K562 (cell line): ENCODE measurements at regions not wholly inside any gene's neighbourhood (a gene's known extent, or its start where the extent isn't known, plus 50 kb on each side); places are given as distances from the start of the nearest gene placed in this dataset.

Experiments used
- ERF ChIP-seq: fragments of 450-650 bp; formaldehyde crosslinking; IDR thresholded peaks from 2 replicates; pipeline ENCODE4 v1.4.0; 2020; ENCODE audit warnings: mild to moderate bottlenecking, mixed read lengths
- HBP1 ChIP-seq: fragments of 450-650 bp; formaldehyde crosslinking; IDR thresholded peaks from 2 replicates; pipeline ENCODE4 v1.4.0; 2022; ENCODE audit warnings: missing genetic modification characterization
- KLF1 ChIP-seq: fragments of 450-650 bp; IDR thresholded peaks from 2 replicates; pipeline ENCODE4 v1.6.1; 2016; ENCODE audit warnings: missing genetic modification characterization, missing compliant biosample characterization
- LARP7 ChIP-seq: fragments of 450-650 bp; IDR thresholded peaks from 2 replicates; pipeline ENCODE4 v1.6.1; 2016
- PPARD ChIP-seq: fragments of 250-450 bp; sonication (Bioruptor Pico); IDR thresholded peaks from 2 replicates; pipeline ENCODE4 v1.8.0; 2022; ENCODE audit warnings: inconsistent platforms, mild to moderate bottlenecking, moderate library complexity
- TRIM25 ChIP-seq: fragments of 450-650 bp; IDR thresholded peaks from 2 replicates; pipeline ENCODE4 v1.7.0; 2016; ENCODE audit warnings: borderline replicate concordance
- TSHZ1 ChIP-seq: fragments of 250-450 bp; sonication (Bioruptor Pico); IDR thresholded peaks from 2 replicates; pipeline ENCODE4 v1.4.0; 2020; ENCODE audit warnings: mild to moderate bottlenecking, moderate library complexity
- ZNF354B ChIP-seq: fragments of 250-450 bp; sonication (Bioruptor Pico); IDR thresholded peaks from 2 replicates; pipeline ENCODE4 v1.4.0; 2020
- ZNF445 ChIP-seq: fragments of 250-450 bp; sonication (Bioruptor Pico); IDR thresholded peaks from 2 replicates; pipeline ENCODE4 v1.4.0; 2020; ENCODE audit warnings: low read depth, mild to moderate bottlenecking, moderate library complexity
- TF ChIP-seq, protein P1 (sequence below), 2 experiments: fragments of 450-650 bp; IDR thresholded peaks; 2 replicates each; pipeline ENCODE4 v1.6.1; 2016; ENCODE audit warnings: mild to moderate bottlenecking in 2 of 2, borderline replicate concordance in 1 of 2, low read depth in 1 of 2, moderate library complexity in 1 of 2

DNA sequence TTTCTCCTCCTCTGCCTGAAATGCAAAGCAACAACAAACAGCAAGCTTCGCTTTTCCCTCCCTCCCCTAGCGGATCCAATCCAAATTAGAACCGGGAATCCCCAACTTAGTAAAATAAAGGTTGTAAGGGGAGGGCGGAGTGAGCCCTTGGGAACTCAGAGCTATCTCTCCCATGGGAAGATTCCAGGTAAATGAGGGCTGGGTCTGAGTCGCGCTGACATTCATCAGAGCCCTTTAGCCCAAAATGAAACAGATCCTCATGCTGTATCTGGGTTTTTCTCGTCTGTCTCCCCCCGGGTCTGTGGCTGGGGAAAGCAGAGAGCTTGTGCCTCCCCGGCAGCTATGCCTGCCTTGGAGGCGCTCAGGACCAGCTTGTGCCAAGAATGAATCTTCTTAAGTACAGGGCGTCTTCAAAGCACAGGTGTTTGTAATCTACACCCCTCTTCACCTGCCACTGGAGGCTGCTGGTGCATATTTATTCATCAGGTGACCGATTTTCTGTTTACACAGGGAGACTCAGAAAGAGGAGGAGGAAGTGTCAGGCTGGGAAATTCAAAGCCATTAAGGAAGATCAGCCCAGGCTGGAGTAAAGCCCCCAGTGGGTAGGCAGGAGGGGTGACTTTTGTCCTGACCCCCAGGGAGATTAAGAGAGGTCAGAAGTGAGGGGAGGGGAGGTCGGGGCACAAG, 55.0 kb upstream of the GSE1 start (continued):
- TF ChIP-seq, protein P1, sequence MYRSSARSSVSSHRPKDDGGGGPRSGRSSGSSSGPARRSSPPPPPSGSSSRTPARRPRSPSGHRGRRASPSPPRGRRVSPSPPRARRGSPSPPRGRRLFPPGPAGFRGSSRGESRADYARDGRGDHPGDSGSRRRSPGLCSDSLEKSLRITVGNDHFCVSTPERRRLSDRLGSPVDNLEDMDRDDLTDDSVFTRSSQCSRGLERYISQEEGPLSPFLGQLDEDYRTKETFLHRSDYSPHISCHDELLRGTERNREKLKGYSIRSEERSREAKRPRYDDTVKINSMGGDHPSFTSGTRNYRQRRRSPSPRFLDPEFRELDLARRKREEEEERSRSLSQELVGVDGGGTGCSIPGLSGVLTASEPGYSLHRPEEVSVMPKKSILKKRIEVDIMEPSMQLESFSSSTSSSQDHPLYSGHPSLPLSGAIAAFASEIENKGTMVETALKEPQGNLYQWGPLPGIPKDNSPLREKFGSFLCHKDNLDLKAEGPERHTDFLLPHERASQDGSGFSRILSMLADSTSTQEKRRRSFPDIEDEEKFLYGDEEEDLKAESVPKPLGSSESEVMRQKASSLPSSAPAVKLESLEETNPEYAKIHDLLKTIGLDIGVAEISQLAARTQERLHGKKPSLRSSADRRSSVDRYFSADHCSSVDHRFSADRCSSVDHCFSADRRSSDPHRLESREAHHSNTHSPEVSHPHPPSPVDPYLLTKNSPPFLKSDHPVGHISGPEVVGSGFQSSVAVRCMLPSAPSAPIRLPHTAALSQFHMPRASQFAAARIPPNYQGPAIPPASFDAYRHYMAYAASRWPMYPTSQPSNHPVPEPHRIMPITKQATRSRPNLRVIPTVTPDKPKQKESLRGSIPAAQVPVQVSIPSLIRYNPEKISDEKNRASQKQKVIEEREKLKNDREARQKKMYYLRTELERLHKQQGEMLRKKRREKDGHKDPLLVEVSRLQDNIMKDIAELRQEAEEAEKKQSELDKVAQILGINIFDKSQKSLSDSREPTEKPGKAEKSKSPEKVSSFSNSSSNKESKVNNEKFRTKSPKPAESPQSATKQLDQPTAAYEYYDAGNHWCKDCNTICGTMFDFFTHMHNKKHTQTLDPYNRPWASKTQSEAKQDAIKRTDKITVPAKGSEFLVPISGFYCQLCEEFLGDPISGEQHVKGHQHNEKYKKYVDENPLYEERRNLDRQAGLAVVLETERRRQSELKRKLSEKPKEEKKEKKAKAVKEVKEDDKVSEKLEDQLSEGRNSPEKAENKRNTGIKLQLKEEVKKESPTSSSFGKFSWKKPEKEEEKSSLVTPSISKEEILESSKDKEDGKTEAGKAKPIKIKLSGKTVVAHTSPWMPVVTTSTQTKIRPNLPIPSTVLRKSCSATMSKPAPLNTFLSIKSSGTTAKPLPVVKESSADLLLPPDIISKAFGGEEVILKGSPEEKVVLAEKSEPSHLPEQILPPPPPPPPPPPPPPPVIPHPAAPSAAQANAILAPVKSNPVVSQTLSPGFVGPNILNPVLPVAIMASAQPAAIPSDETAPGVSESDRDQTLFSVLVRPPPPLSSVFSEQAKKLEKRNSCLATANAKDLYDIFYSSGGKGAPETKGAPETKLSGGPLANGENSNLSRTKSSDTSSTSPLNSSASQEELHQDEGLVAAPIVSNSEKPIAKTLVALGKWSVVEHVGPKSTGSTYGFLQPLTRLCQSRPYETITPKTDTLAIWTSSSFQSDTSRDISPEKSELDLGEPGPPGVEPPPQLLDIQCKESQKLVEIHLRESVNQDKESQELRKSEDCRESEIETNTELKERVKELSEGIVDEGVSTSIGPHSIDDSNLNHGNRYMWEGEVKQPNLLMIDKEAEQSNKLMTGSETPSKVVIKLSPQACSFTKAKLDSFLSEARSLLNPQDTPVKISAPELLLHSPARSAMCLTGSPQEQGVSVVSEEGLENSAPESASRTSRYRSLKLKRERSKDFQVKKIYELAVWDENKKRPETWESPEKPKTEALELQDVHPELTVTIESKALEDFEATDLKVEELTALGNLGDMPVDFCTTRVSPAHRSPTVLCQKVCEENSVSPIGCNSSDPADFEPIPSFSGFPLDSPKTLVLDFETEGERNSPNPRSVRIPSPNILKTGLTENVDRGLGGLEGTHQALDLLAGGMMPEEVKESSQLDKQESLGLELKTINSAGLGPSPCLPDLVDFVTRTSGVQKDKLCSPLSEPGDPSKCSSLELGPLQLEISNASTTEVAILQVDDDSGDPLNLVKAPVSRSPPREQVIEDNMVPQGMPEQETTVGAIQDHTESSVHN (IDR thresholded peaks at IDR 0.05; ENCODE audit: borderline replicate concordance in 1 of 2, low read depth in 1 of 2): peak in 1 of 2 experiments; percentile 19; a peak in 1 of 4 replicates
- TF ChIP-seq KLF1 (tag) (no peak), LARP7 (no peak), ZNF354B (CRISPR knock-in tag) (no peak), TSHZ1 (CRISPR knock-in tag) (no peak), ERF (CRISPR knock-in tag) (0 out of 2 replicates have a peak, but pooled peaks have one; percentile 19), PPARD (CRISPR knock-in tag) (no peak), TRIM25 (no peak), HBP1 (CRISPR knock-in tag) (0 out of 2 replicates have a peak, but pooled peaks have one; percentile 10), ZNF445 (CRISPR knock-in tag) (no peak)
